ENCODE measurements at regions not wholly inside any gene's neighbourhood (a gene's known extent, or its start where the extent isn't known, plus 50 kb on each side); places are given as distances from the start of the nearest gene placed in this dataset.

GRCh38 chr9:90058182-90058763 is 453.5 kb downstream of the GADD45G start:
- no peaks in the 10 kb centered on the region for H3K27me3 ChIP-seq (ENCODE audit: control insufficient read depth in 2 of 2, insufficient read depth in 2 of 2, low read length in 2 of 2)
- DNase-seq, result no peak
- no peaks in the 10 kb centered on the region for H3K4me1 ChIP-seq (ENCODE audit: control insufficient read depth in 1 of 2, insufficient read depth in 2 of 2, low read length in 2 of 2)
- WGBS (ENCODE audit: insufficient coverage), result 100% methylated on average over 2 of the region's 6 CpGs
- no peak overlapping the region for H3K27ac Mint-ChIP-seq
- H3K79me2 ChIP-seq (ENCODE audit: insufficient read depth, low read length), result no peaks in the 10 kb centered on the region
- TF ChIP-seq CTCF (IDR thresholded peaks at IDR 0.05), result no peak
- no peak overlapping the region for H2AFZ ChIP-seq (ENCODE audit: insufficient read depth, low read depth, low read length, poor library complexity, severe bottlenecking)
- H3K4me3 Mint-ChIP-seq, result no peak overlapping the region
- H3K4me3 ChIP-seq (replicated peaks in 1 of 3; ENCODE audit: low read depth in 2 of 3, low read length in 3 of 3), result no peak overlapping the region
- no peaks in the 10 kb centered on the region for H3K36me3 ChIP-seq (replicated peaks in 1 of 2; ENCODE audit: control insufficient read depth in 1 of 2, insufficient read depth in 2 of 2, low read length in 2 of 2)
- no peak overlapping the region for H3K9ac ChIP-seq (ENCODE audit: insufficient read depth, low read length, poor library complexity, severe bottlenecking)
- H4K20me1 ChIP-seq (ENCODE audit: insufficient read depth, low read length), result no peaks in the 10 kb centered on the region
- peaks cover 6 to 15% (median 8%) of the 10 kb centered on the region in 7 donors for H3K9me3 Mint-ChIP-seq
- peaks cover 5% of the 10 kb centered on the region for H3K4me1 Mint-ChIP-seq
- H3K9me3 ChIP-seq (replicated peaks in 1 of 2; ENCODE audit: control insufficient read depth in 1 of 2, insufficient read depth in 1 of 2, low read length in 2 of 2), result peaks cover 0 to 3% of the 10 kb centered on the region in 2 donors
- H3K4me2 ChIP-seq (replicated peaks; ENCODE audit: extremely low read depth, low read length, poor library complexity, severe bottlenecking), result no peak overlapping the region
- no peaks in the 10 kb centered on the region for H3K36me3 Mint-ChIP-seq
- intact Hi-C loops (cut with micrococcal nuclease), result no loop called here
- peaks cover 2 to 5% (median 3%) of the 10 kb centered on the region in 3 donors for H3K27me3 Mint-ChIP-seq (ENCODE audit: low read depth in 3 of 3)
- no peak overlapping the region for H3K27ac ChIP-seq (ENCODE audit: low read depth in 1 of 2, low read length in 2 of 2)

- peaks cover 5% of the 10 kb centered on the region for H3K4me1 Mint-ChIP-seq
- H3K4me3 Mint-ChIP-seq, result no peak overlapping the region
- TF ChIP-seq CTCF (IDR thresholded peaks at IDR 0.05), result no peak
Measured at GRCh38 chr9:90059436-90059835, 454.6 kb downstream of the GADD45G start.

More at GRCh38 chr9:90059436-90059835, 454.6 kb downstream of the GADD45G start:
- Mint-ChIP-seq H3K36me3 (no peaks in the 10 kb centered on the region), H3K27me3 (ENCODE audit: low read depth in 3 of 3) (peaks cover 0 to 4% (median 2%) of the 10 kb centered on the region in 3 donors), H3K27ac (no peak overlapping the region), H3K9me3 (peaks cover 6 to 15% (median 7%) of the 10 kb centered on the region in 7 donors)
- DNase-seq, result no peak
- Histone ChIP-seq H3K27me3 (ENCODE audit: control insufficient read depth in 2 of 2, insufficient read depth in 2 of 2, low read length in 2 of 2) (no peaks in the 10 kb centered on the region), H3K9ac (ENCODE audit: insufficient read depth, low read length, poor library complexity, severe bottlenecking) (no peak overlapping the region), H3K4me1 (ENCODE audit: control insufficient read depth in 1 of 2, insufficient read depth in 2 of 2, low read length in 2 of 2) (no peaks in the 10 kb centered on the region), H3K9me3 (replicated peaks in 1 of 2; ENCODE audit: control insufficient read depth in 1 of 2, insufficient read depth in 1 of 2, low read length in 2 of 2) (peaks cover 0 to 3% of the 10 kb centered on the region in 2 donors), H4K20me1 (ENCODE audit: insufficient read depth, low read length) (no peaks in the 10 kb centered on the region), H3K4me2 (replicated peaks; ENCODE audit: extremely low read depth, low read length, poor library complexity, severe bottlenecking) (no peak overlapping the region), H3K4me3 (replicated peaks in 1 of 3; ENCODE audit: low read depth in 2 of 3, low read length in 3 of 3) (no peak overlapping the region), H2AFZ (ENCODE audit: insufficient read depth, low read depth, low read length, poor library complexity, severe bottlenecking) (no peak overlapping the region), H3K36me3 (replicated peaks in 1 of 2; ENCODE audit: control insufficient read depth in 1 of 2, insufficient read depth in 2 of 2, low read length in 2 of 2) (no peaks in the 10 kb centered on the region), H3K27ac (ENCODE audit: low read depth in 1 of 2, low read length in 2 of 2) (no peak overlapping the region), H3K79me2 (ENCODE audit: insufficient read depth, low read length) (no peaks in the 10 kb centered on the region)
- intact Hi-C loops (cut with micrococcal nuclease), result no loop called here
- 99% methylated on average over 8 of the region's 8 CpGs for WGBS (ENCODE audit: insufficient coverage)
